ENCODE measurements at regions not wholly inside any gene's neighbourhood (a gene's known extent, or its start where the extent isn't known, plus 50 kb on each side); places are given as distances from the start of the nearest gene placed in this dataset.

GRCh38 chr1:163588796-163589195 is 267.0 kb downstream of the NUF2 start:
- no peak for TF ChIP-seq POLR2A (IDR thresholded peaks at IDR 0.05)
- no peak for TF ChIP-seq CTCF (IDR thresholded peaks at IDR 0.05)
